C4-2B (cell line): ENCODE measurements at regions not wholly inside any gene's neighbourhood (a gene's known extent, or its start where the extent isn't known, plus 50 kb on each side); places are given as distances from the start of the nearest gene placed in this dataset.

Source experiments
- H3K27ac ChIP-seq: fragments of 450-650 bp; 2 replicates; pipeline ENCODE4 v1.5.1; 2017
- ZFX ChIP-seq: fragments of 450-650 bp; IDR thresholded peaks from 2 replicates; pipeline ENCODE4 v1.6.1; 2017
- TF ChIP-seq, protein P1 (sequence below): fragments of 450-650 bp; conservative IDR thresholded peaks from 2 replicates; pipeline ENCODE4 v1.5.1; 2017; ENCODE audit warnings: mild to moderate bottlenecking

- H3K27ac ChIP-seq, result no peak overlapping the region
- TF ChIP-seq ZFX, result no peak
- TF ChIP-seq, protein P1, sequence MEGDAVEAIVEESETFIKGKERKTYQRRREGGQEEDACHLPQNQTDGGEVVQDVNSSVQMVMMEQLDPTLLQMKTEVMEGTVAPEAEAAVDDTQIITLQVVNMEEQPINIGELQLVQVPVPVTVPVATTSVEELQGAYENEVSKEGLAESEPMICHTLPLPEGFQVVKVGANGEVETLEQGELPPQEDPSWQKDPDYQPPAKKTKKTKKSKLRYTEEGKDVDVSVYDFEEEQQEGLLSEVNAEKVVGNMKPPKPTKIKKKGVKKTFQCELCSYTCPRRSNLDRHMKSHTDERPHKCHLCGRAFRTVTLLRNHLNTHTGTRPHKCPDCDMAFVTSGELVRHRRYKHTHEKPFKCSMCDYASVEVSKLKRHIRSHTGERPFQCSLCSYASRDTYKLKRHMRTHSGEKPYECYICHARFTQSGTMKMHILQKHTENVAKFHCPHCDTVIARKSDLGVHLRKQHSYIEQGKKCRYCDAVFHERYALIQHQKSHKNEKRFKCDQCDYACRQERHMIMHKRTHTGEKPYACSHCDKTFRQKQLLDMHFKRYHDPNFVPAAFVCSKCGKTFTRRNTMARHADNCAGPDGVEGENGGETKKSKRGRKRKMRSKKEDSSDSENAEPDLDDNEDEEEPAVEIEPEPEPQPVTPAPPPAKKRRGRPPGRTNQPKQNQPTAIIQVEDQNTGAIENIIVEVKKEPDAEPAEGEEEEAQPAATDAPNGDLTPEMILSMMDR, result no peak
Measured at GRCh38 chr1:187283984-187284383, 455.2 kb downstream of the PLA2G4A start.

GRCh38 chr1:187294421-187295201 is 465.9 kb downstream of the PLA2G4A start:
- TF ChIP-seq ZFX, result no peak
- TF ChIP-seq, protein P1, result no peak
- H3K27ac ChIP-seq, result no peak overlapping the region

DNA sequence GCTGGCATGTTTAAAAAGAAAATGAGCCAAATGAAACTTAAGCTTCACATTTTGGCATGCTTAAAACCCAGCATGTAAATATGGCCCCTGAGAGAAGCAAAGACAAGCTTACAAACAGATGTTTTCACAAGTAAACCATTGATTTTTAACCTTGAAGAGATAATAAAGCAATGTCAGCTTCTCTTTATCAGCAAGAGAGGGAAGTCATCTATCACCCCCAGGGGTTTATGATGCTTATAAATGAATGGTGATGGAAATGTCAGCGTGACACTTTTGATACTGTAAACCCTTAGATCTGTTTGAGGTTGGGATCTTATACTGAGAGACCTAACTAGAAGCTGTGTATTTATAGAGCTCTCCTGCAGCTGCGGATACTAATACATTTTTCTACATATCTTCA is 471.3 kb downstream of the PLA2G4A start:
- no peak for TF ChIP-seq ZFX
- TF ChIP-seq, protein P1, result no peak

GRCh38 chr1:187306710-187307415 is 478.1 kb downstream of the PLA2G4A start:
- TF ChIP-seq ZFX, result no peak
- no peak overlapping the region for H3K27ac ChIP-seq

More for the DNA sequence above, 471.3 kb downstream of the PLA2G4A start:
- H3K27ac ChIP-seq, result no peak overlapping the region

DNA sequence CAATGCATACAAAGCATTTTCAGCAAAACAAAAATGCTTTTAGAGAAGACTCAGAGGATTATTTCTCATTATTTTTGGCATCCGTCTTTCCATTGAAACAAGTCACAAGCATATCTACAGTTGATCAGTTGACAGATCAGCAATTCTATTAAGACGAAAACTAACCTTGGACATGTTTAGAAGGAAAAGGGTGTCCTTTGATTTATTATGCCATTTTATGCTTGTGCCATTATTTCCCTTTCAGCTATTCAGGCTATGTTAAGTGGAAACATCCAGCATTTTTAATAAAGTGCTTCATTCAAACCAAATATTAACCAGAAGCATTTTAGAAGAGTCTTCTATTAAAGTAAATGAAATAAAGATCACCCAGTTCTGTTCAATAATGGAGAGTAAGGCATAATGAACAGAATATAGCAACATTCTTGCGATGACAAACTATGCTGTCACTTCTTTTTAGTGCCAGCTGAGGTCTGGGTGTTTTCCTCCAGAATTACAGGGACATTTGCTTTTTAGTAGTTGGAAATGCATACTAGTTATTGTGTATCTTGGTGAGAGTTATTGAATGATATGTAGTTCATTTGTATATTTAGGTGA is 481.4 kb downstream of the PLA2G4A start:
- TF ChIP-seq, protein P1, result no peak
- no peak for TF ChIP-seq ZFX
- H3K27ac ChIP-seq, result no peak overlapping the region

GRCh38 chr1:187313115-187313514 is 484.4 kb downstream of the PLA2G4A start:
- TF ChIP-seq, protein P1, result no peak
- no peak for TF ChIP-seq ZFX
- H3K27ac ChIP-seq, result no peak overlapping the region

- H3K27ac ChIP-seq, result no peak overlapping the region
- TF ChIP-seq, protein P1, result no peak
- no peak for TF ChIP-seq ZFX
Measured at GRCh38 chr1:187326557-187326956, 497.8 kb downstream of the PLA2G4A start.
